K562 (cell line): ENCODE measurements at regions not wholly inside any gene's neighbourhood (a gene's known extent, or its start where the extent isn't known, plus 50 kb on each side); places are given as distances from the start of the nearest gene placed in this dataset.

Experiments
- ATAC-seq: fragments of 200-7000 bp; cut with Tn5 transposase; 3 replicates; pipeline ENCODE4 v1.9.1; 2020; ENCODE audit warnings: moderate library complexity
- BruUV-seq: library from RNA; stranded (reverse); fragments of 400-500 nt; replicated peaks from 2 replicates; lab custom pipeline; 2021; lab: Mats Ljungman, UMichigan
- CTCF ChIA-PET: fragments of 300-600 bp; formaldehyde crosslinking; extraction: SDS; loops from one replicate; lab custom pipeline; 2021; ENCODE audit warnings: low intra/inter-chr PET ratio; lab: Yijun Ruan, JAX
- POLR2A ChIA-PET: fragments of 300-600, 350-650 bp; sonication (Branson Sonifier 250); formaldehyde crosslinking; extraction: SDS; loops from one replicate; lab custom pipeline; 2021; ENCODE audit warnings: antibody characterized with exemption, inconsistent platforms; lab: Yijun Ruan, JAX
- DNase-seq, 4 experiments: peaks; one replicate each; pipeline versions ENCODE4 v3.0.0 to v3.0.0-alpha.2; 2011 to 2018; ENCODE audit warnings: low spot score in 3 of 4, mixed read lengths in 3 of 4; ENCODE audit errors: extremely low read depth in 1 of 4
- FAIRE-seq: peaks from 2 replicates; lab custom pipeline; 2011; peaks lifted over from hg19 to GRCh38; lab: Jason Lieb, UNC
- H2AFZ ChIP-seq: 2 replicates; pipeline ENCODE4 v1.6.0; 2011; ENCODE audit warnings: low read depth, low read length, control low read depth, inconsistent platforms
- H3K27ac ChIP-seq: fragments of 200-600 bp; 3 replicates; pipeline ENCODE4 v1.8.0; 2011; ENCODE audit warnings: low read depth, mild to moderate bottlenecking, control low read depth, inconsistent platforms, low read length, moderate library complexity, mixed read lengths; ENCODE audit errors: extremely low read depth
- H3K27me3 ChIP-seq, 2 experiments: fragments of 300-600 bp in 1 of 2; 2 replicates in 1 of 2; 3 replicates in 1 of 2; pipeline versions ENCODE4 v1.6.0 to v1.8.0; 2011; ENCODE audit warnings: inconsistent platforms in 2 of 2, low read length in 2 of 2, mild to moderate bottlenecking in 1 of 2, mixed read lengths in 1 of 2, moderate library complexity in 1 of 2; ENCODE audit not compliant: control insufficient read depth in 2 of 2, insufficient read depth in 2 of 2
- H3K36me3 ChIP-seq: fragments of 300-600 bp; 3 replicates; pipeline ENCODE4 v1.8.0; 2011; ENCODE audit warnings: mild to moderate bottlenecking, low read length, inconsistent platforms; ENCODE audit not compliant: control insufficient read depth, insufficient read depth
- H3K4me1 ChIP-seq, 2 experiments: fragments of 200-600 bp in 1 of 2; replicated peaks in 1 of 2; 2 replicates in 1 of 2; 3 replicates in 1 of 2; pipeline versions ENCODE4 v1.5.1 to v1.8.0; 2011; ENCODE audit warnings: inconsistent platforms in 2 of 2, low read length in 2 of 2, mild to moderate bottlenecking in 1 of 2, mixed read lengths in 1 of 2, moderate library complexity in 1 of 2; ENCODE audit not compliant: control insufficient read depth in 2 of 2, insufficient read depth in 2 of 2
- H3K4me2 ChIP-seq: 2 replicates; pipeline ENCODE4 v1.6.1; 2011; ENCODE audit warnings: low read length, control low read depth, inconsistent platforms, mixed read lengths; ENCODE audit not compliant: insufficient read depth
- H3K4me3 ChIP-seq: fragments of 200-600 bp; sonication (generic), shearing (Covaris generic); 2 replicates; pipeline ENCODE4 v1.5.1; 2016; ENCODE audit warnings: control low read depth, inconsistent platforms
- H3K79me2 ChIP-seq: fragments of 200-600 bp; 3 replicates; pipeline ENCODE4 v1.8.0; 2011; ENCODE audit warnings: low read length, inconsistent platforms; ENCODE audit not compliant: control insufficient read depth, insufficient read depth
- H3K9ac ChIP-seq, 2 experiments: 2 replicates each; pipeline versions ENCODE4 v1.6.0 to v1.6.1; 2011; ENCODE audit warnings: low read depth in 2 of 2, low read length in 2 of 2, control low read depth in 1 of 2, inconsistent platforms in 1 of 2, mild to moderate bottlenecking in 1 of 2, mixed read lengths in 1 of 2; ENCODE audit not compliant: insufficient read depth in 1 of 2
- H3K9me1 ChIP-seq: one replicate; pipeline ENCODE4 v1.6.0; 2011; ENCODE audit warnings: inconsistent platforms, mild to moderate bottlenecking, low read length, moderate library complexity; ENCODE audit not compliant: control insufficient read depth, insufficient read depth
- H3K9me3 ChIP-seq: replicated peaks from 2 replicates; pipeline ENCODE4 v1.5.1; 2011; ENCODE audit warnings: low read depth, low read length, inconsistent platforms; ENCODE audit not compliant: control insufficient read depth, insufficient read depth
- H4K20me1 ChIP-seq: replicated peaks from 2 replicates; pipeline ENCODE4 v1.6.1; 2011; ENCODE audit warnings: low read length, inconsistent platforms, mixed read lengths; ENCODE audit not compliant: control insufficient read depth, insufficient read depth
- AFF1 ChIP-seq, 2 experiments: fragments of 450-650 bp; IDR thresholded peaks; 2 replicates each; pipeline ENCODE4 v1.6.1; 2018; ENCODE audit warnings: mild to moderate bottlenecking in 2 of 2, low read depth in 1 of 2; ENCODE audit not compliant: partially characterized antibody in 2 of 2
- NFE2 ChIP-seq: IDR thresholded peaks from 2 replicates; pipeline ENCODE4 v1.6.1; 2014; ENCODE audit warnings: antibody characterized with exemption, low read depth
- POLR2AphosphoS5 ChIP-seq: IDR thresholded peaks from 2 replicates; pipeline ENCODE4 v1.6.1; 2011; ENCODE audit warnings: mild to moderate bottlenecking, low read depth, low read length, moderate library complexity; ENCODE audit not compliant: control insufficient read depth, insufficient read depth
- UBTF ChIP-seq, 2 experiments: IDR thresholded peaks; 2 replicates each; pipeline ENCODE4 v1.6.1; 2012; ENCODE audit warnings: improper control_type of control experiment in 2 of 2, low read depth in 2 of 2, low read length in 2 of 2, borderline replicate concordance in 1 of 2
- WGBS: fragments of 100-300 bp; shearing (Covaris generic); methylation state at CpG from one replicate; pipeline ENCODE4 v1.1.6; 2016; ENCODE audit warnings: low coverage, mixed read lengths; ENCODE audit not compliant: insufficient coverage; ENCODE audit errors: missing lambda C conversion rate; 5-methylcytosine and 5-hydroxymethylcytosine counted together
- in situ Hi-C: fragments of 300-500 bp; cut with MboI; formaldehyde crosslinking; loops from 4 replicates; pipeline ENCODE4 v1.15.0; 2018; ENCODE audit warnings: inconsistent platforms, mixed read lengths
- intact Hi-C: fragments of 100-400 bp; cut with micrococcal nuclease; formaldehyde crosslinking; loops from 2 replicates; pipeline ENCODE4 v1.14.2; 2022

- TF ChIP-seq AFF1 (IDR thresholded peaks at IDR 0.05; ENCODE audit: low read depth in 1 of 2, partially characterized antibody in 2 of 2), result no peak
- no peak for TF ChIP-seq UBTF (IDR thresholded peaks at IDR 0.05; ENCODE audit: borderline replicate concordance in 1 of 2, low read depth in 2 of 2, low read length in 2 of 2)
Observed at GRCh38 chrX:127726227-127726626, 326.0 kb downstream of the ACTRT1 start (continued).

- no peak for TF ChIP-seq POLR2AphosphoS5
- TF ChIP-seq NFE2, result peak; percentile 16; the same call in 1 of the 2 replicates
- no peak for DNase-seq
- CTCF ChIA-PET, result no interaction called here
- Histone ChIP-seq H3K9ac (no peak overlapping the region), H3K79me2 (no peaks in the 10 kb centered on the region), H3K27ac (no peak overlapping the region), H3K27me3 (no peaks in the 10 kb centered on the region), H2AFZ (no peak overlapping the region), H3K9me1 (no peaks in the 10 kb centered on the region), H3K36me3 (no peaks in the 10 kb centered on the region), H3K4me2 (no peak overlapping the region), H3K4me3 (no peak overlapping the region), H3K9me3 (no peaks in the 10 kb centered on the region), H4K20me1 (no peaks in the 10 kb centered on the region), H3K4me1 (no peaks in the 10 kb centered on the region)
- in situ Hi-C loops, result no loop called here
- intact Hi-C loops, result no loop called here
- 0% methylated on average over 3 of the region's 4 CpGs for WGBS
- FAIRE-seq, result no peak
- ATAC-seq, result no peak
- BruUV-seq, result no TSS peak
- POLR2A ChIA-PET, result no interaction called here
Observed at GRCh38 chrX:127708155-127708554, 344.0 kb downstream of the ACTRT1 start.
